ENCODE measurements at regions not wholly inside any gene's neighbourhood (a gene's known extent, or its start where the extent isn't known, plus 50 kb on each side); places are given as distances from the start of the nearest gene placed in this dataset.
A peak's percentile ranks its signal among the peaks of the same experiment; 100 is the strongest.
"Not testable (repeated sequence)": the region's sequence is repeated elsewhere in the genome, so short reads cannot be mapped to it uniquely, and the experiment has no call there.

- no peak for TF ChIP-seq POLR2A (IDR thresholded peaks at IDR 0.05; ENCODE audit: low read depth, low read length)
- FAIRE-seq, result no peak
- no peak for DNase-seq (ENCODE audit: insufficient read length, low spot score)
Measured at GRCh38 chr5:32842813-32843530, 131.9 kb downstream of the NPR3 start.

GRCh38 chr5:32843531-32843895 is 132.4 kb downstream of the NPR3 start:
- FAIRE-seq (no peak), DNase-seq (ENCODE audit: insufficient read length, low spot score) (no peak)
- TF ChIP-seq POLR2A (IDR thresholded peaks at IDR 0.05; ENCODE audit: low read depth, low read length), result no peak

- TF ChIP-seq POLR2A (IDR thresholded peaks at IDR 0.05; ENCODE audit: low read depth, low read length), result no peak
- FAIRE-seq (no peak), DNase-seq (ENCODE audit: insufficient read length, low spot score) (no peak)
Measured at GRCh38 chr5:32845171-32845570, 134.1 kb downstream of the NPR3 start.

DNA sequence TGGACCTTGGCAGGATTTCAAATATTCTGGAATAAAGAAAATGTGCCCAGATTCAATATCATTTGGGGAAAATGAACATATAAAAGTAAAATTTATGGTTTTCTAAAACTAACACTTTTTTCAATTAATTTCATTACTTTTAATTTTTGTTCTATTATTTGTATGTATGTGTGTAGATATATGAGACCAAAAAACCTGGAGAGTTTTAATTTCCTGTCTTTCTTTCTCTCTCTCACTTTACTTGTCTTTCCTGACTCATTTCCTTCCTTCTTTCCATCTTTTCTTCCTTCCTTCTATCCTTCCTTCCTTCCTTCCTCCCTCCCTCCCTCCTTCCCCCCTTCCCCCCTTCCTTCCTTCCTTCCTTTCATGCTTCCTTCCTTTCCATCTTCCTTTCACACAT is 137.0 kb downstream of the NPR3 start:
- no peak for DNase-seq (ENCODE audit: insufficient read length, low spot score)
- no peak for TF ChIP-seq POLR2A (IDR thresholded peaks at IDR 0.05; ENCODE audit: low read depth, low read length)
- no peak for FAIRE-seq

DNA sequence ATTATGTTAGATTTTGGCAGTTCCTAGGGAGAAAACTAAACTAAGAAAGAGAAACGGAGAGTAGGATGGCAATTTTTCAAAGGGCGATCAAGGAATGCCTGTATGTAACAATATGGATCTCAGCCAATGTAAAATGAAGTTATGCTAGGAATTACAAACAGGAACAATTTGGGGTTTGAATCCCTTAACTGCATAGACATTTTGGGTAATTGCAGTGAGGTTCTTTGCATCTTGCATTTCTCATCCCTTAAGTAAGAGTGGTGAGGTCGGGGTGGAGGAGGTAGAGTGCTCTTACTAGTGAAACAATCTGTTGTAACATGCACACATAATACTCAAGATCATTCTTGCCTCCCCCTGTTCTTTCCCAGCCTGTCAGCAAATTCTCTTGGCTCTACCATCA is 137.6 kb downstream of the NPR3 start:
- DNase-seq (ENCODE audit: insufficient read length, low spot score), result no peak
- FAIRE-seq, result no peak
- no peak for TF ChIP-seq POLR2A (IDR thresholded peaks at IDR 0.05; ENCODE audit: low read depth, low read length)

DNA sequence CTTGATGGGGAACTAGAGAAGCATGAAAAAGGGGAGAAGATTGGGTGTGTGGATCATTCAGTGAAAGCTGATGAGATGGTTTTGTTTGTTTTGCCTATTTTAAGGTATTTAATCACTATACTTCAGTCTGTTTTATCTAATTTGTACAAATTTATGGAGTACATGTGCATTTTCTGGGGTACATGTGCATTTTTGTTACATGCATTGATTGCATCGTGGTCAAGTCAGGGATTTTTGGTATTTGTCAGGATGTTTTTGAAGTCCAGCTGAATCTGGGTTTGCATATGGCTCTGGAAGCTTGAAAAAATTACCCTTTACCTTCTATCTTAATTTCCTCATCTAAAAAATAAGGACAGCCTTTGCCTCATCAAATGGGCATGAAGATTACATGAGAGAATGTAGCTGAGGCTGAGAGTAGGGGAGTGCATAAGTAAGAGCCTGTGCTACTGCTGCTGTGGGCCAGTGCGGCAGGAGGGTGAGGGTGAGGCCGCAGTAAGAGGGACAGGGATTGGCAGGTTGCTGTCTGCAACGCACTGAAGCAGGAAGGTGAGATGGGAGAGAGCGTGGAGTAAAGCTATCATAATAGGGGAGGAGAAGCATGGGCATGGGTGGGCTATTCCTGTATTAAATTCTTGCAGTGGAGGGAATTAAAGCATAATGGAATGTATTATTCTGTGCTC is 139.8 kb downstream of the NPR3 start:
- DNase-seq (ENCODE audit: insufficient read length, low spot score) (no peak), FAIRE-seq (no peak)
- no peak for TF ChIP-seq POLR2A (IDR thresholded peaks at IDR 0.05; ENCODE audit: low read depth, low read length)

GRCh38 chr5:32851559-32852173 is 140.5 kb downstream of the NPR3 start:
- DNase-seq (ENCODE audit: insufficient read length, low spot score) (no peak), FAIRE-seq (no peak)
- no peak for TF ChIP-seq POLR2A (IDR thresholded peaks at IDR 0.05; ENCODE audit: low read depth, low read length)

DNA sequence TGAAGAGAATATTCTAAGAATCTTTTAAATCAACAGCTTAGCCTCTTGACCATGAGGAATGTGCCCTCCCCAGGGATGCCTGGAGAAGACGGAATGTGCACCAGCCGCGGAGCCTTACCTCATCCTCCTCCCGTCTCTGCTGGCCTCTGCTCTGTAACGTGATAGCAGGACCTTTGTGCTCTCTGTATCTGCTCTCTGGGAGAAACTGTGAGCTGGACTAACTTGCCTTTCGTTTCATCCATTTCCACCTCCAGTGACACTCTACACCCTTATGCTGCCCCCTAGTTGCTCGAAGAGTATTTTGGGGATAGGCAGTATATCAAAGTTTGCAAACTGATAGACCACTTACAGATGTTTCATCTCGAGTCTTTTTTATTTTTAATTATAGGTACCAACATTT is 141.4 kb downstream of the NPR3 start:
- TF ChIP-seq POLR2A (IDR thresholded peaks at IDR 0.05; ENCODE audit: low read depth, low read length), result no peak
- FAIRE-seq, result peak; percentile 80
- peak; percentile 17 for DNase-seq (ENCODE audit: insufficient read length, low spot score)

DNA sequence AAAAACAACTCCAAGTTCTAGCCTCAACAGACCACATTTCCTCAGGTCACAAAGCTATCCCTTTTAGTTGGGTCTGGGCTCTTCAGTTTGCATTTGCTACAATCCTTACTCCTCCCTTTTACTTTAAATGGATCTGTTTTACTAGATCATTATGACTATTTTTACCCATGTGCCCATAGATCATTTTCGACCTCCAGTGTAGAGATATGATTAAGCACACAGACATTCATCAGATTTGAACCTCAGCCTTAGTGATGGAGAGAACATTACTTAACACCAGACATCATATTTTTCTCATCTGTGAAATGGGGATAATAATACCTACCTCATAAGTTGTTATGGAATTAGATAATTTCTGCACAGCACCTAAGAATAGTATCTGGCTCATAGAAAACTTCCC is 141.9 kb downstream of the NPR3 start:
- TF ChIP-seq POLR2A (IDR thresholded peaks at IDR 0.05; ENCODE audit: low read depth, low read length), result no peak
- no peak for FAIRE-seq
- DNase-seq (ENCODE audit: insufficient read length, low spot score), result no peak

DNA sequence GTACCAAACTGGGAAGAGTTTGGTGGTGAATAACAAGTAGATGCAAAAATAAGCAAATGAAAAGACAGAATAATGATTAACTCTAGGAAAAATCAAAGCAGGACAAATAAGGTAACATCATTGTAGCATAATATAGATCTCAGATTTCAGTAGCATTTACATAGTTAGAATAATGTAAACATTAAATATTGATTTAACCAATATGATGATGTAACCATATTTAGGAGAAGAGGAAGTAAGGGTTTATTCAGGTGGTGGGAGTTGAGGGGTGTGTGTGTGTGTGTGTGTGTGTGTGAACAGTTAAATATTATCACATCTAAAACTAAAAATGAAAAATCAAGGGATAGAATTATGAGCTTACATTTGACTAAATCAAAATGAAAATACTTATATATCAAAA is 143.4 kb downstream of the NPR3 start:
- no peak for DNase-seq (ENCODE audit: insufficient read length, low spot score)
- FAIRE-seq, result no peak
- TF ChIP-seq POLR2A (IDR thresholded peaks at IDR 0.05; ENCODE audit: low read depth, low read length), result no peak

GRCh38 chr5:32859211-32859641 is 148.1 kb downstream of the NPR3 start:
- no peak for TF ChIP-seq POLR2A (IDR thresholded peaks at IDR 0.05; ENCODE audit: low read depth, low read length)
- DNase-seq (ENCODE audit: insufficient read length, low spot score) (no peak), FAIRE-seq (no peak)

DNA sequence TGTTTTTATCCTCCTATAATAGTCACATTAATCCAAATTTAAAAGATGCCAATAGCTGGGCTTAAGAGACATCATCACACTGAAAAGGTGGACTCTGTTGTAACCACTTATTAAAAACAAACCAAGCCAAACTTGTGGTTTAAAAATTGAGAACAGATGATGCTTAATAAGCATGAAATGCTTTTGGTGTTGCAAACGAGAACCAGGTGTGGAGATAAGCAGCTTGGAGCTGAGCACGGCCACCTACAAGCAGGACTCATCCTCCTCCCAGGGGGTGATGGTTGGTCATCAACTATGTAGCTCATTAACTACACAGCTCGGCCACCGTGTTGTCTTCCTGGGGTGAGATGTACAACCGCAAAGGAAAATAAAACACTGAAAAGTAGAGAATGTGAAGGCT is 154.4 kb downstream of the NPR3 start:
- TF ChIP-seq POLR2A (IDR thresholded peaks at IDR 0.05; ENCODE audit: low read depth, low read length), result no peak
- FAIRE-seq, result no peak
- no peak for DNase-seq (ENCODE audit: insufficient read length, low spot score)

DNA sequence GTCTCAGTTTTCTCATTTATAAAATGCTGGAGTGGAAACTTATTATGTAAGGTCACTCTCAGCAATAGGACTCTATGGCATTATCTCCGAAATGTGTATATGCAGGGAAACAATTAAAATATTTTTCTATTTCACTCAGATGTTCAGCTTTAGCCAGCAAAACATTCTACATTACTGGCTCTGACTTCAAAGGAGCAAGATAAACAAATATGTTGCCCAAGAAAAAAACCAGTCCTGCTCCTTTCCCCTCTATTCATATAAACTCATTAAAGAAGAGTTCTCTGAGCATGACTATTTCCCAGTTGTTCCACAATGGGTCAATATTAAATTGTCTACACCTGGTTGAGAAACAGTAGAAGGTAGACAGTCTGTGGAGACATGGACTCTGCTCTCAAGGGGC is 155.0 kb downstream of the NPR3 start:
- DNase-seq (ENCODE audit: insufficient read length, low spot score) (no peak), FAIRE-seq (no peak)
- no peak for TF ChIP-seq POLR2A (IDR thresholded peaks at IDR 0.05; ENCODE audit: low read depth, low read length)

DNA sequence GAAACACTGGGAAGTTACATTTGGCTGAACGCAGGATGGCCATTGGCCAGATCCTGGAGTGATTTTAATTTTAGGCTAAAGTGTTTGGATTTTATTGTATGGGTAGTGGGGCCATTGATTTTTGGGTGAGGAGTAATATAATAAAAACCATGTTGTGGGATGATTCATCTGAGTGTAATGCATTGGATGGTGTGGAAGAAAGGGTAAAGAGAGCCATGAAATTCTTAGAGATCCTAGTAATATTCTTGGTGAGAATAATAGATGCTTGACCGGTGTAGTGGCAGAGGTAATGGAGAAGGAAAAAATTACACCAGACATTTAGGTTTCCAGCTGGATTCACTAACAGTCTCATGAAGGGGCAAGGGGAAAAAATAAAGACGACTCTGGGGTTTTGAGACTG is 158.1 kb downstream of the NPR3 start:
- TF ChIP-seq POLR2A (IDR thresholded peaks at IDR 0.05; ENCODE audit: low read depth, low read length), result no peak
- DNase-seq (ENCODE audit: insufficient read length, low spot score) (no peak), FAIRE-seq (no peak)

GRCh38 chr5:32876791-32877190 is 165.7 kb downstream of the NPR3 start:
- no peak for TF ChIP-seq POLR2A (IDR thresholded peaks at IDR 0.05; ENCODE audit: low read depth, low read length)
- no peak for FAIRE-seq
- no peak for DNase-seq (ENCODE audit: insufficient read length, low spot score)

- not testable (repeated sequence) for FAIRE-seq; DNase-seq (ENCODE audit: insufficient read length, low spot score)
Measured at GRCh38 chr5:32879364-32879763, 168.2 kb downstream of the NPR3 start.
